SK-N-MC (cell line): ENCODE measurements at regions not wholly inside any gene's neighbourhood (a gene's known extent, or its start where the extent isn't known, plus 50 kb on each side); places are given as distances from the start of the nearest gene placed in this dataset.

ENCODE experiments used
- EZH2 ChIP-seq: fragments of 200-600 bp; sonication (generic); IDR thresholded peaks from one replicate; pipeline ENCODE4 v1.6.1; 2017; ENCODE audit warnings: antibody characterized with exemption
- FOXP2 ChIP-seq: optimal IDR thresholded peaks from 2 replicates; pipeline ENCODE3; 2011; ENCODE audit warnings: mild to moderate bottlenecking, moderate library complexity; ENCODE audit not compliant: insufficient read depth; ENCODE audit errors: extremely low read length, control extremely low read depth
- POLR2AphosphoS5 ChIP-seq: IDR thresholded peaks from 2 replicates; pipeline ENCODE4 v1.6.1; 2012; ENCODE audit warnings: mild to moderate bottlenecking, low read depth, low read length, borderline replicate concordance

GRCh38 chrX:140177821-140178220 is 212.5 kb upstream of the CXorf66 start:
- TF ChIP-seq POLR2AphosphoS5 (no peak), EZH2 (no peak), FOXP2 (no peak)
